MCF 10A (cell line): ENCODE measurements at regions not wholly inside any gene's neighbourhood (a gene's known extent, or its start where the extent isn't known, plus 50 kb on each side); places are given as distances from the start of the nearest gene placed in this dataset.

Source experiments
- BruUV-seq: library from RNA; stranded (reverse); fragments of 400-500 nt; replicated peaks from 2 replicates; lab custom pipeline; 2021; lab: Mats Ljungman, UMichigan
- CTCF ChIA-PET: fragments of 300-600 bp; sonication (Branson Sonifier 250); formaldehyde crosslinking; extraction: SDS; loops from one replicate; lab custom pipeline; 2021; ENCODE audit warnings: antibody characterized with exemption, inconsistent platforms; lab: Yijun Ruan, JAX
- POLR2A ChIA-PET: fragments of 300-600, 350-650 bp; sonication (Branson Sonifier 250); formaldehyde crosslinking; extraction: SDS; loops from one replicate; lab custom pipeline; 2020; ENCODE audit warnings: antibody characterized with exemption, inconsistent platforms; lab: Yijun Ruan, JAX
- DNase-seq: peaks from one replicate; pipeline ENCODE4 v3.0.0-alpha.2; 2018; ENCODE audit not compliant: unreplicated experiment
- H3K27ac Mint-ChIP-seq: one replicate; pipeline ENCODE4 v1.8.0; 2022; ENCODE audit warnings: mild to moderate bottlenecking, low read depth, mixed read lengths; ENCODE audit not compliant: unreplicated experiment
- H3K27me3 Mint-ChIP-seq: one replicate; pipeline ENCODE4 v1.8.0; 2022; ENCODE audit warnings: mixed read lengths; ENCODE audit not compliant: insufficient read depth, unreplicated experiment
- H3K36me3 Mint-ChIP-seq: one replicate; pipeline ENCODE4 v1.8.0; 2022; ENCODE audit warnings: mild to moderate bottlenecking, moderate library complexity, mixed read lengths; ENCODE audit not compliant: insufficient read depth, unreplicated experiment
- H3K4me1 Mint-ChIP-seq: one replicate; pipeline ENCODE4 v1.8.0; 2022; ENCODE audit warnings: mixed read lengths; ENCODE audit not compliant: insufficient read depth, unreplicated experiment
- H3K4me3 Mint-ChIP-seq: one replicate; pipeline ENCODE4 v1.8.0; 2022; ENCODE audit warnings: mild to moderate bottlenecking, moderate library complexity, mixed read lengths; ENCODE audit not compliant: unreplicated experiment
- H3K9me3 Mint-ChIP-seq: one replicate; pipeline ENCODE4 v1.8.0; 2022; ENCODE audit warnings: mixed read lengths; ENCODE audit not compliant: unreplicated experiment
- CTCF ChIP-seq: fragments of 200-600 bp; IDR thresholded peaks from one replicate; pipeline ENCODE4 v1.8.0; 2022; ENCODE audit warnings: antibody characterized with exemption, mild to moderate bottlenecking; ENCODE audit not compliant: unreplicated experiment
- intact Hi-C: fragments of 100-400 bp; cut with micrococcal nuclease; formaldehyde crosslinking; loops from 2 replicates; pipeline ENCODE4 v1.14.1; 2022

- no peaks in the 10 kb centered on the region for H3K36me3 Mint-ChIP-seq
- peaks cover 37% of the 10 kb centered on the region for H3K9me3 Mint-ChIP-seq
- no peaks in the 10 kb centered on the region for H3K4me1 Mint-ChIP-seq
- no peak overlapping the region for H3K4me3 Mint-ChIP-seq
- no peak for DNase-seq
- intact Hi-C loops, result no loop called here
- H3K27me3 Mint-ChIP-seq, result no peaks in the 10 kb centered on the region
- no peak for TF ChIP-seq CTCF
- no peak overlapping the region for H3K27ac Mint-ChIP-seq
- CTCF ChIA-PET, result no interaction called here
- no TSS peak for BruUV-seq
- POLR2A ChIA-PET, result no interaction called here
These were observed 700.6 kb downstream of the NLGN4X start for GRCh38 chrX:5528057-5528456.

GRCh38 chrX:5526191-5526590, 702.5 kb downstream of the NLGN4X start:
- Mint-ChIP-seq H3K36me3 (no peaks in the 10 kb centered on the region), H3K4me3 (no peak overlapping the region), H3K27me3 (no peaks in the 10 kb centered on the region), H3K27ac (no peak overlapping the region), H3K4me1 (no peaks in the 10 kb centered on the region), H3K9me3 (peaks cover 28% of the 10 kb centered on the region)
- intact Hi-C loops, result no loop called here
- BruUV-seq, result no TSS peak
- no peak for TF ChIP-seq CTCF
- ChIA-PET CTCF (no interaction called here), POLR2A (no interaction called here)
- DNase-seq, result no peak

GRCh38 chrX:5490786-5491563, 737.7 kb downstream of the NLGN4X start:
- no peak for TF ChIP-seq CTCF
- ChIA-PET POLR2A (no interaction called here), CTCF (interaction anchor here (0.7 kb wide), 1 partner anchor 944 kb away, joined by 3 read pairs; no protein-coding TSS in a partner anchor)
- no peaks in the 10 kb centered on the region for H3K36me3 Mint-ChIP-seq
- no peak overlapping the region for H3K4me3 Mint-ChIP-seq
- no peaks in the 10 kb centered on the region for H3K4me1 Mint-ChIP-seq
- no peak overlapping the region for H3K27ac Mint-ChIP-seq
- H3K9me3 Mint-ChIP-seq, result peaks cover 33% of the 10 kb centered on the region
- no peaks in the 10 kb centered on the region for H3K27me3 Mint-ChIP-seq
- intact Hi-C loops, result no loop called here
- no TSS peak for BruUV-seq
- DNase-seq, result no peak

GRCh38 chrX:5474282-5474681, 754.4 kb downstream of the NLGN4X start:
- Mint-ChIP-seq H3K36me3 (no peaks in the 10 kb centered on the region), H3K9me3 (peaks cover 24% of the 10 kb centered on the region), H3K4me3 (no peak overlapping the region), H3K27ac (no peak overlapping the region), H3K27me3 (no peaks in the 10 kb centered on the region), H3K4me1 (no peaks in the 10 kb centered on the region)
- intact Hi-C loops, result no loop called here
- CTCF ChIA-PET, result no interaction called here
- no TSS peak for BruUV-seq
- no peak for DNase-seq
- TF ChIP-seq CTCF, result no peak
- POLR2A ChIA-PET, result no interaction called here
